ENCODE measurements at regions not wholly inside any gene's neighbourhood (a gene's known extent, or its start where the extent isn't known, plus 50 kb on each side); places are given as distances from the start of the nearest gene placed in this dataset.
A peak's percentile ranks its signal among the peaks of the same experiment; 100 is the strongest.

- DNase-seq (ENCODE audit: low read depth), result peak; percentile 59
- H3K4me3 ChIP-seq (ENCODE audit: control insufficient read depth, low read depth, low read length), result no peak overlapping the region
- no peak for TF ChIP-seq CTCF (conservative IDR thresholded peaks at IDR 0.05; ENCODE audit: control insufficient read depth, insufficient read depth, low read depth, low read length)
Observed at GRCh38 chr6:80460257-80460865, 353.9 kb downstream of the BCKDHB start.

GRCh38 chr6:80457439-80457933 lies 351.0 kb downstream of the BCKDHB start:
- no peak overlapping the region for H3K4me3 ChIP-seq (ENCODE audit: control insufficient read depth, low read depth, low read length)
- TF ChIP-seq CTCF (conservative IDR thresholded peaks at IDR 0.05; ENCODE audit: control insufficient read depth, insufficient read depth, low read depth, low read length), result no peak
- peak; percentile 99 for DNase-seq (ENCODE audit: low read depth)

- TF ChIP-seq CTCF (conservative IDR thresholded peaks at IDR 0.05; ENCODE audit: control insufficient read depth, insufficient read depth, low read depth, low read length), result no peak
- DNase-seq (ENCODE audit: low read depth), result no peak
Observed at GRCh38 chr6:80456724-80457438, 350.4 kb downstream of the BCKDHB start.

GRCh38 chr6:80454661-80455365 lies 348.3 kb downstream of the BCKDHB start:
- peak; percentile 47 for DNase-seq (ENCODE audit: low read depth)
- H3K4me3 ChIP-seq (ENCODE audit: control insufficient read depth, low read depth, low read length), result no peak overlapping the region
- TF ChIP-seq CTCF (conservative IDR thresholded peaks at IDR 0.05; ENCODE audit: control insufficient read depth, insufficient read depth, low read depth, low read length), result no peak

More at GRCh38 chr6:80456724-80457438, 350.4 kb downstream of the BCKDHB start:
- H3K4me3 ChIP-seq (ENCODE audit: control insufficient read depth, low read depth, low read length), result no peak overlapping the region

GRCh38 chr6:80454197-80454596 lies 347.7 kb downstream of the BCKDHB start:
- TF ChIP-seq CTCF (conservative IDR thresholded peaks at IDR 0.05; ENCODE audit: control insufficient read depth, insufficient read depth, low read depth, low read length), result no peak
- no peak overlapping the region for H3K4me3 ChIP-seq (ENCODE audit: control insufficient read depth, low read depth, low read length)
- DNase-seq (ENCODE audit: low read depth), result peak; percentile 98

- no peak for DNase-seq (ENCODE audit: low read depth)
- no peak overlapping the region for H3K4me3 ChIP-seq (ENCODE audit: control insufficient read depth, low read depth, low read length)
- TF ChIP-seq CTCF (conservative IDR thresholded peaks at IDR 0.05; ENCODE audit: control insufficient read depth, insufficient read depth, low read depth, low read length), result no peak
Observed at GRCh38 chr6:80449726-80450125, 343.3 kb downstream of the BCKDHB start.
